ENCODE measurements at regions not wholly inside any gene's neighbourhood (a gene's known extent, or its start where the extent isn't known, plus 50 kb on each side); places are given as distances from the start of the nearest gene placed in this dataset.

- TF ChIP-seq, protein P1, sequence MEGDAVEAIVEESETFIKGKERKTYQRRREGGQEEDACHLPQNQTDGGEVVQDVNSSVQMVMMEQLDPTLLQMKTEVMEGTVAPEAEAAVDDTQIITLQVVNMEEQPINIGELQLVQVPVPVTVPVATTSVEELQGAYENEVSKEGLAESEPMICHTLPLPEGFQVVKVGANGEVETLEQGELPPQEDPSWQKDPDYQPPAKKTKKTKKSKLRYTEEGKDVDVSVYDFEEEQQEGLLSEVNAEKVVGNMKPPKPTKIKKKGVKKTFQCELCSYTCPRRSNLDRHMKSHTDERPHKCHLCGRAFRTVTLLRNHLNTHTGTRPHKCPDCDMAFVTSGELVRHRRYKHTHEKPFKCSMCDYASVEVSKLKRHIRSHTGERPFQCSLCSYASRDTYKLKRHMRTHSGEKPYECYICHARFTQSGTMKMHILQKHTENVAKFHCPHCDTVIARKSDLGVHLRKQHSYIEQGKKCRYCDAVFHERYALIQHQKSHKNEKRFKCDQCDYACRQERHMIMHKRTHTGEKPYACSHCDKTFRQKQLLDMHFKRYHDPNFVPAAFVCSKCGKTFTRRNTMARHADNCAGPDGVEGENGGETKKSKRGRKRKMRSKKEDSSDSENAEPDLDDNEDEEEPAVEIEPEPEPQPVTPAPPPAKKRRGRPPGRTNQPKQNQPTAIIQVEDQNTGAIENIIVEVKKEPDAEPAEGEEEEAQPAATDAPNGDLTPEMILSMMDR (IDR thresholded peaks at IDR 0.05) = no peak
- TF ChIP-seq POLR2AphosphoS5 (IDR thresholded peaks at IDR 0.05) (no peak), POLR2A (IDR thresholded peaks at IDR 0.05) (no peak)
These were observed 100.8 kb upstream of the TANK start for GRCh38 chr2:161059388-161059787.

Measured in breast epithelium (tissue), 3 donors.